A549 (cell line): ENCODE measurements at regions not wholly inside any gene's neighbourhood (a gene's known extent, or its start where the extent isn't known, plus 50 kb on each side); places are given as distances from the start of the nearest gene placed in this dataset.

Experiments used
- ATAC-seq, 2 experiments: fragments of 200-7000 bp in 1 of 2; fragments of >200 bp in 1 of 2; cut with Nextera tagmentation in 1 of 2; cut with Tn5 transposase in 1 of 2; 3 replicates each; pipeline versions ENCODE4 v1.8.0 to v1.9.1; 2018 to 2020; ENCODE audit warnings: mild to moderate bottlenecking in 1 of 2, moderate library complexity in 1 of 2
- CTCF ChIA-PET: fragments of 300-600 bp; sonication (Branson Sonifier 250); formaldehyde crosslinking; extraction: SDS; loops from one replicate; lab custom pipeline; 2021; ENCODE audit warnings: antibody characterized with exemption, inconsistent platforms; lab: Yijun Ruan, JAX
- POLR2A ChIA-PET: fragments of 350-600 bp; formaldehyde crosslinking; extraction: SDS; loops from one replicate; lab custom pipeline; 2021; ENCODE audit warnings: antibody characterized with exemption, inconsistent platforms; lab: Yijun Ruan, JAX
- DNase-seq, 2 experiments: peaks; one replicate each; pipeline versions ENCODE4 v3.0.0 to v3.0.0-alpha.2; 2011 to 2016; ENCODE audit warnings: low read depth in 1 of 2, low spot score in 1 of 2
- FAIRE-seq: peaks from 2 replicates; lab custom pipeline; 2011; peaks lifted over from hg19 to GRCh38; lab: Jason Lieb, UNC
- H3K27ac ChIP-seq, 2 experiments: fragments of >200 bp; sonication (Bioruptor Twin); formaldehyde crosslinking; 3 replicates each; pipeline ENCODE4 v1.5.1; 2016 to 2017
- H3K4me1 ChIP-seq: fragments of >200 bp; sonication (Bioruptor Twin); formaldehyde crosslinking; 3 replicates; pipeline ENCODE4 v1.6.1; 2016
- H3K4me2 ChIP-seq: fragments of >200 bp; sonication (Bioruptor Twin); formaldehyde crosslinking; 3 replicates; pipeline ENCODE4 v1.6.1; 2016
- H3K4me3 ChIP-seq: fragments of >200 bp; sonication (Bioruptor Twin); formaldehyde crosslinking; 3 replicates; pipeline ENCODE4 v1.5.1; 2016
- H3K9me3 ChIP-seq: fragments of >200 bp; sonication (Bioruptor Twin); formaldehyde crosslinking; 3 replicates; pipeline ENCODE4 v1.6.1; 2016
- ATOH8 ChIP-seq: fragments of 250-450 bp; sonication (Bioruptor Pico); IDR thresholded peaks from 2 replicates; pipeline ENCODE4 v1.5.0; 2020; ENCODE audit warnings: low read depth, mild to moderate bottlenecking, moderate library complexity
- BCL3 ChIP-seq: fragments of >200 bp; sonication (Bioruptor Twin); formaldehyde crosslinking; IDR thresholded peaks from 3 replicates; pipeline ENCODE4 v1.6.1; 2016
- CEBPB ChIP-seq, 2 experiments: fragments of >200 bp in 1 of 2; sonication (Bioruptor Twin) in 1 of 2; formaldehyde crosslinking in 1 of 2; IDR thresholded peaks; 2 replicates each; pipeline ENCODE4 v1.6.1; 2012 to 2016
- EHMT2 ChIP-seq: fragments of 200-600 bp; sonication (generic); IDR thresholded peaks from 2 replicates; pipeline ENCODE4 v1.6.1; 2016; ENCODE audit warnings: antibody characterized with exemption, low read depth, mild to moderate bottlenecking, moderate library complexity
- HES2 ChIP-seq: fragments of >200 bp; sonication (Bioruptor Twin); formaldehyde crosslinking; IDR thresholded peaks from 2 replicates; pipeline ENCODE4 v1.6.1; 2016
- HOXA7 ChIP-seq: fragments of 250-450 bp; sonication (Bioruptor Pico); IDR thresholded peaks from 2 replicates; pipeline ENCODE4 v1.5.0; 2020; ENCODE audit warnings: mild to moderate bottlenecking, moderate library complexity
- JUN ChIP-seq, 2 experiments: fragments of >200 bp; sonication (Bioruptor Twin); formaldehyde crosslinking; IDR thresholded peaks; 2 replicates in 1 of 2; 3 replicates in 1 of 2; pipeline ENCODE4 v1.6.1; 2016 to 2017
- KDM1A ChIP-seq: fragments of 200-600 bp; sonication (generic); IDR thresholded peaks from 2 replicates; pipeline ENCODE4 v1.6.1; 2016; ENCODE audit warnings: low read depth, mild to moderate bottlenecking
- KDM5A ChIP-seq: fragments of 200-600 bp; sonication (generic); IDR thresholded peaks from 2 replicates; pipeline ENCODE4 v1.6.1; 2016; ENCODE audit warnings: antibody characterized with exemption, mild to moderate bottlenecking
- MYC ChIP-seq: IDR thresholded peaks from 2 replicates; pipeline ENCODE4 v1.6.1; 2012; ENCODE audit warnings: mild to moderate bottlenecking, inconsistent platforms, low read length, improper control_type of control experiment, borderline replicate concordance
- RAD21 ChIP-seq, 2 experiments: fragments of >200 bp in 1 of 2; sonication (Bioruptor Twin) in 1 of 2; formaldehyde crosslinking in 1 of 2; IDR thresholded peaks in 1 of 2; conservative IDR thresholded peaks in 1 of 2; 2 replicates in 1 of 2; 3 replicates in 1 of 2; pipeline ENCODE4 v1.6.1; 2012 to 2018; ENCODE audit warnings: inconsistent platforms in 1 of 2
- RFX5 ChIP-seq: fragments of 450-650 bp; IDR thresholded peaks from 2 replicates; pipeline ENCODE4 v1.7.1; 2014; ENCODE audit warnings: antibody characterized with exemption, mild to moderate bottlenecking, moderate library complexity
- SMC3 ChIP-seq: fragments of >200 bp; sonication (Bioruptor Twin); formaldehyde crosslinking; IDR thresholded peaks from 3 replicates; pipeline ENCODE4 v1.6.1; 2018; ENCODE audit warnings: inconsistent platforms
- SREBF2 ChIP-seq: fragments of 450-650 bp; IDR thresholded peaks from 2 replicates; pipeline ENCODE4 v1.6.1; 2014; ENCODE audit warnings: mild to moderate bottlenecking, moderate library complexity
- TFCP2L1 ChIP-seq: fragments of 250-450 bp; sonication (Bioruptor Pico); IDR thresholded peaks from 2 replicates; pipeline ENCODE4 v1.5.0; 2021; ENCODE audit warnings: mild to moderate bottlenecking
- TP53 ChIP-seq: fragments of 250-450 bp; sonication (Bioruptor Pico); IDR thresholded peaks from 2 replicates; pipeline ENCODE4 v1.5.0; 2021; ENCODE audit warnings: mild to moderate bottlenecking, moderate library complexity
- ZC3H11A ChIP-seq: fragments of 450-650 bp; IDR thresholded peaks from 2 replicates; pipeline ENCODE4 v1.6.1; 2014; ENCODE audit warnings: antibody characterized with exemption, mild to moderate bottlenecking
- ZNF302 ChIP-seq: fragments of 250-450 bp; sonication (Bioruptor Pico); IDR thresholded peaks from 2 replicates; pipeline ENCODE4 v1.9.0; 2021; ENCODE audit warnings: inconsistent platforms, mild to moderate bottlenecking, moderate library complexity
- ZSCAN20 ChIP-seq: fragments of 250-450 bp; sonication (Bioruptor Pico); IDR thresholded peaks from 2 replicates; pipeline ENCODE4 v1.8.0; 2022; ENCODE audit warnings: mild to moderate bottlenecking, moderate library complexity
- WGBS: methylation state at CpG from one replicate; pipeline ENCODE4 v1.1.6; 2017; ENCODE audit errors: missing lambda C conversion rate; 5-methylcytosine and 5-hydroxymethylcytosine counted together
- TF ChIP-seq, protein P1 (sequence below): fragments of 250-450 bp; sonication (Bioruptor Pico); IDR thresholded peaks from 2 replicates; pipeline ENCODE4 v1.5.0; 2021; ENCODE audit warnings: mild to moderate bottlenecking, moderate library complexity, borderline replicate concordance
- TF ChIP-seq, protein P2 (sequence below): IDR thresholded peaks from 2 replicates; pipeline ENCODE4 v1.6.1; 2012

- H3K9me3 ChIP-seq, result no peaks in the 10 kb centered on the region
- CTCF ChIA-PET, result interaction anchor here (1.1 to 1.2 kb wide), 2 partner anchors 58 to 196 kb away, joined by 3 read pairs; no protein-coding TSS in a partner anchor
- no peak for ATAC-seq
- H3K4me3 ChIP-seq, result no peak overlapping the region
- H3K4me1 ChIP-seq, result peaks cover 37% of the 10 kb centered on the region
- TF ChIP-seq KDM1A (no peak), JUN (IDR thresholded peaks at IDR 0.05) (no peak), BCL3 (no peak), ZC3H11A (no peak), EHMT2 (no peak)
- TF ChIP-seq, all 56 proteins: peak for 0
- Histone ChIP-seq H3K4me2 (no peak overlapping the region), H3K27ac (peak overlapping the region in 1 of 2 experiments; percentile 53; a peak in 3 of 6 replicates)
- POLR2A ChIA-PET, result no interaction called here
- 63% methylated on average over 3 of the region's 3 CpGs for WGBS
- DNase-seq (no peak), FAIRE-seq (no peak)
These were observed 102.0 kb downstream of the GTPBP8 start for GRCh38 chr3:113092746-113093145.

- TF ChIP-seq HES2 (no peak), RFX5 (no peak), MYC (no peak), ATOH8 (CRISPR knock-in tag) (no peak)
- TF ChIP-seq, protein P1, sequence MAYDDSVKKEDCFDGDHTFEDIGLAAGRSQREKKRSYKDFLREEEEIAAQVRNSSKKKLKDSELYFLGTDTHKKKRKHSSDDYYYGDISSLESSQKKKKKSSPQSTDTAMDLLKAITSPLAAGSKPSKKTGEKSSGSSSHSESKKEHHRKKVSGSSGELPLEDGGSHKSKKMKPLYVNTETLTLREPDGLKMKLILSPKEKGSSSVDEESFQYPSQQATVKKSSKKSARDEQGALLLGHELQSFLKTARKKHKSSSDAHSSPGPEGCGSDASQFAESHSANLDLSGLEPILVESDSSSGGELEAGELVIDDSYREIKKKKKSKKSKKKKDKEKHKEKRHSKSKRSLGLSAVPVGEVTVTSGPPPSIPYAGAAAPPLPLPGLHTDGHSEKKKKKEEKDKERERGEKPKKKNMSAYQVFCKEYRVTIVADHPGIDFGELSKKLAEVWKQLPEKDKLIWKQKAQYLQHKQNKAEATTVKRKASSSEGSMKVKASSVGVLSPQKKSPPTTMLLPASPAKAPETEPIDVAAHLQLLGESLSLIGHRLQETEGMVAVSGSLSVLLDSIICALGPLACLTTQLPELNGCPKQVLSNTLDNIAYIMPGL (CRISPR knock-in tag), result no peak
- no peak overlapping the region for H3K4me2 ChIP-seq
- ATAC-seq, result no peak
- no peak overlapping the region for H3K4me3 ChIP-seq
- ChIA-PET CTCF (interaction anchor here (0.8 to 1.8 kb wide), 2 partner anchors 10 to 360 kb away, joined by 4 read pairs; no protein-coding TSS in a partner anchor), POLR2A (no interaction called here)
- H3K27ac ChIP-seq, result peak overlapping the region in 1 of 2 experiments; percentile 67; a peak in 3 of 6 replicates
- 70% methylated on average over 7 of the region's 7 CpGs for WGBS
- no peak for DNase-seq
- H3K9me3 ChIP-seq, result peaks cover 5% of the 10 kb centered on the region; the same call in 2 of the 3 replicates
- peaks cover 45% of the 10 kb centered on the region for H3K4me1 ChIP-seq
- no peak for FAIRE-seq
These were observed 103.8 kb downstream of the GTPBP8 start for GRCh38 chr3:113094337-113095221.

DNA sequence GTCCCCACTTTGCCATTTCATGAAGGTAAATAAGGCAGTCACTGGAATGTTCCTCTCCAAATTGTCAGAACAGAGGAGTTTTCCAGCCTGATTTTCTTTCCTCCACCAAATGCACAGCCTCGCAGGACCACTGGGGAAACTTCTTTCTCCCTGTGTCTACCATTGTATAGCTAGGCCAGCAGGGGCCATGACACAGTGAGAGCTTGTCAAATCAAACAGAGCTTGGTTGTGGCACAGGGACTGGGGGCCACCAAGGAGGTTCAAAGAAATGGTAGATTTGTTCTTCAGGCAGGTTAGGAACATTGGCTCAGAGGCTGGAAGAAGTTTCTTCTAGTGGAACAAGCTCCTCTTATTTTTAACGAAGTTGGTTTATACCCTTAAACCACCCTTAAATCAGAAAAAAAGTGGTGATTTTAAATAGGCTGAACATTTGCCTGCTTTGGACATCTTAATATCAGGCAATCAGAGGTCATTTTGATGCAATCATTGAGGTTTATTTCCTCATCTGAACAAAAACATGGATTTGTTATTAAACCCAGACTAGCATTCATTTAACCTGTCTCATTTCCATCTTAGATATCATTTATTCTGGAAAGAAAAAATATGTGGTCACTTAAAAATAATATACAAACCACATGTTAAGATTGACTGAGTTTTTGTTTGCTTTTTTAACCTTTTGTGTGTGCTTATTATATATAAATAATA lies 105.6 kb downstream of the GTPBP8 start:
- H3K27ac ChIP-seq, result peak overlapping the region; percentile 78 to 84; a peak in 5 of 6 replicates
- ATAC-seq (no peak), FAIRE-seq (no peak), DNase-seq (no peak)
- POLR2A ChIA-PET, result no interaction called here
- no peak overlapping the region for H3K4me3 ChIP-seq
- H3K4me2 ChIP-seq, result peak overlapping the region; percentile 65
- CTCF ChIA-PET, result interaction anchor here (1.1 kb wide), 1 partner anchor 192 kb away, joined by 4 read pairs; no protein-coding TSS in a partner anchor
- WGBS, result 92% methylated on average over 2 of the region's 2 CpGs
- peaks cover 13% of the 10 kb centered on the region; the same call in 2 of the 3 replicates for H3K9me3 ChIP-seq
- H3K4me1 ChIP-seq, result peaks cover 45% of the 10 kb centered on the region
- TF ChIP-seq, protein P2, sequence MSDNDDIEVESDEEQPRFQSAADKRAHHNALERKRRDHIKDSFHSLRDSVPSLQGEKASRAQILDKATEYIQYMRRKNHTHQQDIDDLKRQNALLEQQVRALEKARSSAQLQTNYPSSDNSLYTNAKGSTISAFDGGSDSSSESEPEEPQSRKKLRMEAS, result no peak
- TF ChIP-seq RAD21 (conservative IDR thresholded peaks at IDR 0.05 in 1 of 2, IDR thresholded peaks at IDR 0.05 in 1 of 2), result no peak
- no peak for TF ChIP-seq ZNF302 (CRISPR knock-in tag)
- no peak for TF ChIP-seq TFCP2L1
- TF ChIP-seq, protein P1 (CRISPR knock-in tag), result no peak
- no peak for TF ChIP-seq BCL3
- no peak for TF ChIP-seq ZC3H11A
- no peak for TF ChIP-seq SMC3
- TF ChIP-seq CEBPB (IDR thresholded peaks at IDR 0.05), result no peak; a peak in 1 of 4 replicates
- no peak for TF ChIP-seq SREBF2
- TF ChIP-seq MYC, result no peak
- TF ChIP-seq KDM5A, result no peak
- no peak for TF ChIP-seq ZSCAN20 (CRISPR knock-in tag)
- no peak for TF ChIP-seq HOXA7 (CRISPR knock-in tag)
- TF ChIP-seq TP53 (CRISPR knock-in tag), result no peak
